NB4 (cell line): ENCODE measurements at regions not wholly inside any gene's neighbourhood (a gene's known extent, or its start where the extent isn't known, plus 50 kb on each side); places are given as distances from the start of the nearest gene placed in this dataset.

Experiments used
- CTCF ChIP-seq: IDR thresholded peaks from one replicate; pipeline ENCODE4 v1.5.1; 2012; ENCODE audit warnings: low read depth, low read length
- MYC ChIP-seq: IDR thresholded peaks from 2 replicates; pipeline ENCODE4 v1.6.1; 2011; ENCODE audit warnings: low read depth, low read length
- POLR2A ChIP-seq: IDR thresholded peaks from 2 replicates; pipeline ENCODE4 v1.6.1; 2011; ENCODE audit warnings: mild to moderate bottlenecking; ENCODE audit not compliant: insufficient read length; ENCODE audit errors: extremely low read depth

- TF ChIP-seq CTCF (no peak), POLR2A (no peak), MYC (no peak)
Measured at GRCh38 chr2:145715601-145716000, 1195.7 kb upstream of the ZEB2 start.
